ENCODE measurements at regions not wholly inside any gene's neighbourhood (a gene's known extent, or its start where the extent isn't known, plus 50 kb on each side); places are given as distances from the start of the nearest gene placed in this dataset.

- Histone ChIP-seq H4K20me1 (ENCODE audit: insufficient read depth, low read length) (no peaks in the 10 kb centered on the region), H2AFZ (replicated peaks; ENCODE audit: low read length, poor library complexity) (no peak overlapping the region), H3K9ac (ENCODE audit: low read depth, low read length) (no peak overlapping the region), H2BK5ac (ENCODE audit: low read depth, low read length, poor library complexity, severe bottlenecking) (no peak overlapping the region), H3K79me1 (ENCODE audit: low read depth in 1 of 2, low read length in 2 of 2) (no peaks in the 10 kb centered on the region), H2BK20ac (ENCODE audit: low read depth, low read length) (no peak overlapping the region), H2AK5ac (ENCODE audit: low read depth, low read length) (no peak overlapping the region), H3K27me3 (ENCODE audit: control insufficient read depth, insufficient read depth, low read length) (no peaks in the 10 kb centered on the region), H3K56ac (ENCODE audit: extremely low read depth, insufficient read depth, low read length) (no peak overlapping the region), H3K18ac (ENCODE audit: low read depth, low read length) (no peak overlapping the region), H3K4me1 (ENCODE audit: control insufficient read depth, insufficient read depth, low read length) (no peaks in the 10 kb centered on the region), H3K14ac (replicated peaks; ENCODE audit: low read depth, low read length) (no peak overlapping the region), H3K4ac (ENCODE audit: low read depth, low read length) (no peak overlapping the region), H3K4me3 (ENCODE audit: insufficient read depth, low read depth, low read length) (no peak overlapping the region), H3K36me3 (ENCODE audit: control insufficient read depth, insufficient read depth, low read length) (no peaks in the 10 kb centered on the region), H3K27ac (ENCODE audit: insufficient read depth, low read length) (no peak overlapping the region), H4K5ac (ENCODE audit: low read depth, low read length) (no peak overlapping the region), H3K23ac (ENCODE audit: low read depth, low read length) (no peak overlapping the region), H2BK15ac (ENCODE audit: low read depth, low read length) (no peak overlapping the region), H2BK120ac (ENCODE audit: low read depth, low read length) (no peak overlapping the region), H3K9me3 (ENCODE audit: control insufficient read depth, insufficient read depth, low read length) (no peaks in the 10 kb centered on the region), H4K8ac (ENCODE audit: low read depth in 2 of 2, low read length in 2 of 2) (no peak overlapping the region), H2AK9ac (replicated peaks; ENCODE audit: low read depth, low read length, poor library complexity) (no peak overlapping the region), H3K4me2 (ENCODE audit: low read depth, low read length) (no peak overlapping the region), H3K9me1 (ENCODE audit: insufficient read depth, low read length) (no peaks in the 10 kb centered on the region), H4K91ac (ENCODE audit: insufficient read depth, low read depth, low read length) (no peak overlapping the region)
- intact Hi-C loops (cut with micrococcal nuclease) (no loop called here), in situ Hi-C loops (cut with MboI; ENCODE audit: low sequenced_read_pairs) (loop anchor here (25.0 kb wide), 1 partner anchor 470 kb away; the partner anchor contains the start of gene SIPA1L2), dilution Hi-C loops (cut with HindIII; ENCODE audit: low sequenced_read_pairs, unreplicated experiment) (no loop called here)
- CTCF ChIA-PET, result no interaction called here
- WGBS, 2 experiments (ENCODE audit: extremely low coverage in 2 of 2, insufficient read length in 1 of 2), result no CpG with 5 or more reads among the region's 4 CpGs
- POLR2A ChIA-PET (ENCODE audit: unreplicated experiment), result no interaction called here
- DNase-seq, result no peak
- no peak for ATAC-seq (ENCODE audit: low read depth)
- TF ChIP-seq RAD21 (IDR thresholded peaks at IDR 0.05; ENCODE audit: low read length) (no peak), FOS (IDR thresholded peaks at IDR 0.05; ENCODE audit: low read depth, low read length) (no peak), MAFK (IDR thresholded peaks at IDR 0.05; ENCODE audit: low read depth, low read length) (no peak), SMC3 (IDR thresholded peaks at IDR 0.05; ENCODE audit: low read depth, low read length) (no peak), RFX5 (IDR thresholded peaks at IDR 0.05; ENCODE audit: low read depth, low read length) (no peak), RCOR1 (IDR thresholded peaks at IDR 0.05; ENCODE audit: insufficient replicate concordance, low read length) (no peak), MXI1 (IDR thresholded peaks at IDR 0.05; ENCODE audit: borderline replicate concordance, low read depth, low read length) (no peak), USF2 (IDR thresholded peaks at IDR 0.05; ENCODE audit: low read depth, low read length) (no peak), ELK1 (IDR thresholded peaks at IDR 0.05; ENCODE audit: borderline replicate concordance, low read depth, low read length) (no peak), CEBPB (IDR thresholded peaks at IDR 0.05; ENCODE audit: low read depth, low read length) (no peak), NFE2L2 (IDR thresholded peaks at IDR 0.05; ENCODE audit: low read depth, low read length) (no peak), MAZ (IDR thresholded peaks at IDR 0.05; ENCODE audit: borderline replicate concordance, low read depth, low read length) (no peak), CTCF (conservative IDR thresholded peaks at IDR 0.05; ENCODE audit: low read depth, low read length) (no peak), CHD1 (IDR thresholded peaks at IDR 0.05; ENCODE audit: low read depth, low read length) (no peak), BHLHE40 (IDR thresholded peaks at IDR 0.05; ENCODE audit: low read depth, low read length) (no peak), POLR2A (IDR thresholded peaks at IDR 0.05; ENCODE audit: low read depth, low read length) (no peak)
- no TSS peak for BruUV-seq (replicated peaks)
Observed at GRCh38 chr1:232166942-232167341, 463.0 kb downstream of the SIPA1L2 start.

Measured in IMR-90 (cell line).